HFF-Myc (cell line): ENCODE measurements at regions not wholly inside any gene's neighbourhood (a gene's known extent, or its start where the extent isn't known, plus 50 kb on each side); places are given as distances from the start of the nearest gene placed in this dataset.

Source experiments
- DNase-seq: peaks from one replicate; pipeline ENCODE4 v3.0.0-alpha.2; 2011; ENCODE audit warnings: low read depth; ENCODE audit errors: extremely low read depth
- H3K4me3 ChIP-seq: replicated peaks from 2 replicates; pipeline ENCODE4 v1.5.1; 2011; ENCODE audit warnings: low read depth, mild to moderate bottlenecking, control low read depth, low read length
- CTCF ChIP-seq: IDR thresholded peaks from 2 replicates; pipeline ENCODE4 v1.5.1; 2012; ENCODE audit warnings: mild to moderate bottlenecking, low read depth, low read length, control low read depth; ENCODE audit errors: missing control alignments

- DNase-seq: no peak
- no peak overlapping the region for H3K4me3 ChIP-seq
- no peak for TF ChIP-seq CTCF
Measured at GRCh38 chrX:124548571-124548970, 202.2 kb downstream of the SH2D1A start.

- H3K4me3 ChIP-seq: no peak overlapping the region
- no peak for TF ChIP-seq CTCF
- peak; percentile 24 for DNase-seq
Measured at GRCh38 chrX:124555036-124555595, 208.8 kb downstream of the SH2D1A start.

- no peak for TF ChIP-seq CTCF
Measured at GRCh38 chrX:124557976-124558375, 211.6 kb downstream of the SH2D1A start.

GRCh38 chrX:124573468-124573867, 227.1 kb downstream of the SH2D1A start:
- no peak for TF ChIP-seq CTCF

More at GRCh38 chrX:124557976-124558375, 211.6 kb downstream of the SH2D1A start:
- H3K4me3 ChIP-seq: no peak overlapping the region
- no peak for DNase-seq

GRCh38 chrX:124592744-124593143, 246.4 kb downstream of the SH2D1A start:
- H3K4me3 ChIP-seq: no peak overlapping the region
- TF ChIP-seq CTCF: no peak
- DNase-seq: no peak

More at GRCh38 chrX:124573468-124573867, 227.1 kb downstream of the SH2D1A start:
- no peak for DNase-seq
- no peak overlapping the region for H3K4me3 ChIP-seq

GRCh38 chrX:124594017-124594651, 247.8 kb downstream of the SH2D1A start:
- no peak for TF ChIP-seq CTCF
- no peak for DNase-seq
- H3K4me3 ChIP-seq: no peak overlapping the region

- no peak for DNase-seq
- no peak overlapping the region for H3K4me3 ChIP-seq
- no peak for TF ChIP-seq CTCF
Measured at GRCh38 chrX:124605511-124605910, 259.1 kb downstream of the SH2D1A start.
